GM19023 (cell line): ENCODE measurements at regions not wholly inside any gene's neighbourhood (a gene's known extent, or its start where the extent isn't known, plus 50 kb on each side); places are given as distances from the start of the nearest gene placed in this dataset.

ENCODE experiments used
- ATAC-seq: cut with Tn5 transposase; IDR thresholded peaks from one replicate; pipeline ENCODE4 v1.9.1; 2021; ENCODE audit warnings: mild to moderate bottlenecking, moderate library complexity; ENCODE audit not compliant: unreplicated experiment

GRCh38 chr4:89556601-89557305 is 249.2 kb upstream of the GPRIN3 start:
- ATAC-seq = no peak

- no peak for ATAC-seq
Measured at GRCh38 chr4:89551191-89551590, 243.6 kb upstream of the GPRIN3 start.

GRCh38 chr4:89549907-89550306 is 242.3 kb upstream of the GPRIN3 start:
- no peak for ATAC-seq

GRCh38 chr4:89545315-89545714 is 237.7 kb upstream of the GPRIN3 start:
- no peak for ATAC-seq

GRCh38 chr4:89541998-89542397 is 234.4 kb upstream of the GPRIN3 start:
- no peak for ATAC-seq

- ATAC-seq = no peak
Measured at GRCh38 chr4:89539797-89540711, 232.5 kb upstream of the GPRIN3 start.

- no peak for ATAC-seq
Measured at GRCh38 chr4:89539374-89539773, 231.8 kb upstream of the GPRIN3 start.

GRCh38 chr4:89538886-89539285 is 231.3 kb upstream of the GPRIN3 start:
- ATAC-seq = no peak

- ATAC-seq = no peak
Measured at GRCh38 chr4:89538171-89538570, 230.6 kb upstream of the GPRIN3 start.

GRCh38 chr4:89537281-89537680 is 229.7 kb upstream of the GPRIN3 start:
- ATAC-seq = no peak

- no peak for ATAC-seq
Measured at GRCh38 chr4:89535251-89535650, 227.7 kb upstream of the GPRIN3 start.

- no peak for ATAC-seq
Measured at GRCh38 chr4:89534356-89534755, 226.8 kb upstream of the GPRIN3 start.

GRCh38 chr4:89531932-89532640 is 224.5 kb upstream of the GPRIN3 start:
- ATAC-seq = no peak

GRCh38 chr4:89528526-89529133 is 221.0 kb upstream of the GPRIN3 start:
- ATAC-seq = no peak

GRCh38 chr4:89521826-89522225 is 214.2 kb upstream of the GPRIN3 start:
- no peak for ATAC-seq

GRCh38 chr4:89519771-89520320 is 212.2 kb upstream of the GPRIN3 start:
- no peak for ATAC-seq

- ATAC-seq = no peak
Measured at GRCh38 chr4:89518259-89518658, 210.7 kb upstream of the GPRIN3 start.

- no peak for ATAC-seq
Measured at GRCh38 chr4:89514811-89515210, 207.2 kb upstream of the GPRIN3 start.

GRCh38 chr4:89511776-89512175 is 204.2 kb upstream of the GPRIN3 start:
- no peak for ATAC-seq

GRCh38 chr4:89509708-89510281 is 202.2 kb upstream of the GPRIN3 start:
- peak; percentile 98 for ATAC-seq
